DMS79 treated with DMSO at 0.1 percent for 48 hours (cell line): ENCODE measurements at regions not wholly inside any gene's neighbourhood (a gene's known extent, or its start where the extent isn't known, plus 50 kb on each side); places are given as distances from the start of the nearest gene placed in this dataset.

Source experiments
- DNase-seq: peaks from one replicate; lab custom pipeline; 2025; lab: John Stamatoyannopoulos, UW

DNA sequence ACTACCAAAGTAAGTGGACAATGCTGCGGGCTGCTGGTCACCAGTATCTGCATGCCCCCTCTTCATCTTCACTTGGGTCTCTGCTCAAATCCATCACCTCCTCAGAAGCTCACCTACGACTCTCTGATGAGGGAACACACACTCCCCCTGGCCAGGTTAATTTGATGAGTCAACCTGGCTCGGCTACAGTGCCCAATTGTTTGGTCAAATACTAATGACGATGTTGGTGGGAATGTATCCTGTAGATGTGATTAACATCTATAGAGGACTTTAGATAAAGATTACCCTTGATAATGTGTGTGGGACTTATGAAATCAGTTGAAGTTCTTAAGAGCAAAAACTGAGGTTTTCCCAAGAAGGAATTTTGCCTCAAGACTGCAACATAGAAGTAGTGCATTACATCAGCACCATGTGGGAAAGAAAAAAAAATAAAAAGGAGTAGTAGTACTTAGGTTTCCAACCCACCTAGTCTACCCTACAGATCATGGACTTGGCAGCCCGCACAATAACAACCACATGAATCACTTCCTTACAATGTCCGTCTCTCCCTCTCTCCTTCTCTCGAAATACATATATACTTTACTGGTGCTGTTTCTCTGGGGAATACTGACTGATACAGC is 467.3 kb downstream of the DNAH5 start:
- DNase-seq = no peak

DNA sequence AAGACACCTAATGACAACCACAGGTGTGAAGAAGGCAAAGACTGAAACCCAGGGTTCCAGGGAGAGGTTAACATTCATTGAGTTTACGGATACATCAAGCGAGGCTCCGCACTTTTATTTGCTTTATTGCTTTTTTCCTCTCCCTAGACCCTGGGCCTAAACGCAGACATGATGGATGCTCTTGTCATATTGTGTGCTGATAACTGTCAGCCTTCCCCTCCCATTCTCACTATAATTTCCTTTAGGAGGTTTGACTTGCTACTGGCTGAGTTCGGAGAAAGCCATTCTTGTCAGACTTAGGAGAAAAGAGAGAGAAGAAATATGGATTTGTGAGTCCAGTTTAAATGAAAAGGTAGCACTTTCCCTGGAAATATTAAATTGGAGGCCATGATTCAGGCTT is 471.6 kb downstream of the DNAH5 start:
- DNase-seq = no peak

DNA sequence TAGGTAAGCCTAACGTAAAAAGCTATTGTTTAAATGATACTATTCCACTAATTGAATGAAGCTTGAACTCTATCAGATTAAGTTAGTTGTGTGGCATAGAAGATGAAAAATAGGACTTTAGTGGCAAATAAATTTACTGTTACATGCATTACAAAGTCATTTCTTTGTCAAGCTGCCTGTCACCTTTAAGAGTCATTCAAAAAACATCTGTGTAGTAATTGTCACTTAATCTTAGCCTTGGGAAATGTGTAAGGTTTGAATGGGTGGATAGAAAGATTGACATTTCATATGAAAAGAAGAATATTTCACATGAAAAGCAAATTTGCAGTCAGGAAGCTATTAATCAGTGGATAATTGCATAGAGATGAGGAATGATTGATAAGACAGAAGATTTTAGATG is 473.5 kb downstream of the DNAH5 start:
- DNase-seq = no peak

DNA sequence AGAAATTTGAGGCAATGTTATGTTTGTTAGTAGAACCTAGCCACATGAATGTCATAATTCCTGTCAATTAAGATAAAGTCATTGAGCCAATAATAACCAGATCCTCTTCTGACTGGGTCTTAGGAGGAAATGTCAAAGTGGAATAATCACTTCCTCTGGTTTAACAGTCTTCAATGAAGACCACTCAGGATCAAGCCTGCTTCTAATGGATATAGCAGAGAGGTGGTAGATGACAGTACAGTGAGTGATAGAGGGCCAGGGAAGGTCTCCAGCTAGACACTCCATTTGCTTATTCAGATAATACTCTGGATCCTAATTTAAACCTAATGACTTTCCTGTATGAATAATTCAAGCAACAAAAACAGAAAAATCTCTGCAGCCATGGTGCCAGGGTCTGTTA is 474.2 kb downstream of the DNAH5 start:
- no peak for DNase-seq

DNA sequence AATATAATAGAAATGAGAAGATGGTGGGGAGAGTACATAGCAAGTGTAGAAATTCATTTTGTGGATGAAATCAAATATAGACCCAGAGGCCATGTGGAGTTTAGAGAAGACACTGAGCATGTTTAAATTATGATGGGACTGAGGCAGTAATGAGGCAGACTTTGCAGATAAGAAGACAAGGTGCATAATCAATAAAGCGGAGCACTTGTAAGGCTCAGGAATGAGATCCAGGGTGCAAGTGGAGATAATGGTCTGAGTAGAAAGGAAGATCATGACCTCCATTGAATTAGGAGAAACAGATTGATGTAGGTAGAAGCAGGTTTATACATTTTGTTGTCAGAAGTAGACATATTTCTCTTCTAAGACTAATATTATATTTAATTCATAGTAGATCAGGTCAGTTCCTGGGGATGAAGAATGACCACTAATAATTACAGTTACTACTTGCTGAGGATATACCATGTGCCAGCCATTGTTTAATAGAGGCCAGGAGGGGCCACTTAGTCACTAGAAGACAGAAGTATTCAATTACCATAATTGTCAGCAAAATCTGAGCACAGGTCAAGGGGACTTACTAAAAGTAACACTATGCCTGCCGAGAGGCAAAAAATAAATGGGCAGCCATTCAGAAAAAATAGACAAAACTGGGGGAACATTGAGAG is 479.8 kb downstream of the DNAH5 start:
- DNase-seq = no peak

DNA sequence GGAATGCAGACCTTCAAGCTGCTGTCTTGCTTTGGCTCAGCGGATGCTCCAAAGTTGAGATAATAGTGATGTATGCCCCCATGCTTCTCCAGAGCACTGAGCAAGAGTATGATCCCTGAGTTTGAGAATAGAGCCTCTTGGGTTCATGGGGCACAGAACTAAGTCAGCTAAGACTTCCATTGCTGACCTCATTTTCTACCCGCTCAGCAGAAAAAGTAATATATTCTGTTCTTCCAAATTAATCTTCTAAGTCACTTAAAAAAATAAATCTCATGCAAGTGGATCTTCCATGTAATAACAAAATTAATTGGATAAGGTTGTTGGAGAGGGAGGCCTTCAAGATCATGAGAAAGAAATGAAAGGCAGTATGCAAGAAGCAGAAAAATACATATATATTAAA is 483.9 kb downstream of the DNAH5 start:
- no peak for DNase-seq

DNA sequence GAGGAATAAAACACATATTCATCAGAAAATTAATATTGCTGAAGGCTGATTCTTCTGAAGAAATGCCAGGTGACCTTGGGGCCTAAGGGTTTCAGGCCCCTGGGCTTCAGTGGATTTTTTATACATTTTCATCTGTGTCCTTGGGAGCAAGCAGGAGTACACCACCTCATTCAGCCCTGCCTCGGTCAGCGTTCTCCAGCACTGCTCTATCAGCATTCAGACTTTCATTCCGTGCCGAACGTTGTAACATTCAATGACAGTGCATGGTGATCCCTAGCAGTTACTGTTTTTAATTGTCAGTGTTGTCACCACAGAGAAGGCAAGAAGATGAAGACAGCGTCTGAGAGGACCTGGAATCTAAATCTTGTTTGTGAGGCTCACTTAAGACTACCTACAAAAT is 490.4 kb downstream of the DNAH5 start:
- DNase-seq = no peak

DNA sequence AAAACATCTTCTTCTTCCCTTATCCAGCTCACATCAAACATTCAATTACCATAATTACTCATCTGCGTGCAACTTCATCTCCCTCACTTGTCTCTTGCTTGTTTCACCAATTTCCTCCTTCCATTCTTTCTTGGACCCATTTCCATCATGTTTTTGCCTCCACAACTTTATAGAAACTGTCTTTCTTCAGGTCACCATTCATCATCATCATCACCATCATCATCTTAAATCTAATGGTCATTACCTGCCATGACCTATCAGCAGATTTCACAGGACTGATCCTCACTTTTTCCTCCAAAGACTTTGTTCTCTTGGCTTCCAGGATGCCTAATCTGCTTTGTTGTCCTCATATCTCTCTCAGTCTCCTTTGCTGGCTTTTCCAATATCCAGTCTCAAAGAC is 495.6 kb downstream of the DNAH5 start:
- no peak for DNase-seq

DNA sequence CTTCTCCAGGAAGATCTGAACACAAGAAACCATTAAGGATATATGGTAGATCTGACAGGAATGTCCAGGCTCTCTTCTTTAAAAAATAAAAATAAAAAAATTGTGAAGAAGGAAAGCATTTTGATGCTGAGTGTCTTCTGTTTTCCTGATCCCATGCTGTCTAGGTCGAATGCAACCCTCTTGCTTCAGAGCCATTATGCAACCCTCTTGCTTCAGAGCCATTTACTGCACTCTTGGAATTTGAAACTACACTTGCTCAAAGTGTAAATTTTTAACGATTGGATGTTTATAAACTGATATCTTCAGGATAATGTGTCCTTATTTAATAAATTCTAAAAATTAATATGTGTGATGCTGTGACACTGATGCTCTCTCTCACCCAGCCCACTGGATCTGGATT is 505.1 kb downstream of the DNAH5 start:
- DNase-seq = no peak

DNA sequence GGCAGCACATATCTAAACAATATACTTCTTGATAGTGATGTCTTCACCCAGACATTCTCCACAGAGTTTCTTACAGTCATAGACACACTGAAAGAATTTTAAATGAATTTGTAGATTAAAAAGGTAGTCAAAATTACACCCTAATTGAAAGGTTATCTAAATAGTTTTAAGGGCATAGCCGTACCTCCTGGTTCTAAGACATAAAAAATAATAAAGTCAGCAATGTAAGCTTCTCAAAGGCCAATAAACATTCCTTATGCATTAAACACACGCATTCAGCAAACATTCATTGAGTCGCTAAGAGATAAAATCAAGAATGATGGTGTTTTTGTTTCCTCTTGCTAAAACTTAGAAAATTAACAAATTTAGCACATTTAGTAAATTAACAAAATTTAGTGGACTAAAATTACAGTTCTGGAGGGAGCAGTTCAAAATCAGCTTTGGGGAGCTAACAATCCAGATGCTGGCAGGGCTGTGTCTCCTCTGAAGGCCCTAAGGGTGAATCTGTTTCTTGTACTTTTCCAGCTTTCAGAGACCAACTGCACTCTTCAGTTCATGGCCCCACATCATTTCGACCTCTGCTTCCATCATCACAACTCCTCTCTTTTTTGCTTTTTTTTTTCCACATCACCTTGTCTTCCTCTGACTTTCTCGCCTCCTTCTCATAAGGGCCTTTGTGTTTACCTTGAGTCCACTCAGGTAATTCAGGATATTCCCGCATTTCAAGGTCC is 516.5 kb downstream of the DNAH5 start:
- DNase-seq = no peak

DNA sequence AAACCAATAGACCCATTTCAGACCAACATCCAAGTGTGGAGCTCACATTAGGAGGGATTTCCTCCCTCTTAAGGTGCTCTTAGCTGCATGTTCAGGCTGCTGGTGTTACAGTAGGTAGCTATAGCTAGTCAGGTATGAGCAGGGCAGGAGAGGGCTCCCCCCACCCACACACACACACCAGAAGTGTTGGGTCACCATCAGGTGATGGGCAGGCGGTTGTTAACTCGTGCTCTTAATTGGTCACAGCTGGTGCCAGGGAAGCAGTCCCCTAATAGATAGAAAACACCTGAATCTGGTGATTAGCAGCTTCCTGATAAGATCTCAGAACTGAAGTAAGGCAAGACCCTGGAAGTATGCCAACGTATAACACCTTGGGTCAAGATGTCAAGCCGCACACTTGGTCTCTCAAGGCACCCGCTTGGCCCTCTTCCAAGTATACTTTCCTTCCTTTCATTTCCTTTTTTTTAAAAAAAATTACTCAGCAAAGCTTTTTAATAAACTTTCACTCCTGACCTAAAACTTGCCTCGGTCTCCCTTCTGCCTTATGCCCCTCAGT is 532.4 kb downstream of the DNAH5 start:
- DNase-seq = no peak

DNA sequence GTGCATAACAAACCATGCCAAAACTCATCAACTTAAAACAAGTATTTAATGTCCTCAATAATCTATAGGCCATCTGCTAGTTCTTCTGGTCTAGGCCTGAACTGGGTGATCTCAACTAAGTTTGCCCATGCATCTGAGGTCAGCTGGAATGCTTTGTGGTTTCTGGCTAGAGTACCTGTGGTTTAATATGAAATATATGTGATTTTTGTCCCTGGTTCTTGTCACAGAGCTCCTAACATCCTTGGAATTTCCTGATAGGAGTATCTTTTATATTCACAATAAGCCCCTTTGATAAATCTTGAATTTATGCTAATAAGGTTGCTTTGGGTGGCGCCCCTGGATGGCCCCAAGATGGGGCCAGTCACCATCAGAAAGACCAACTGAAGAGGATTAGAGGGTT is 535.9 kb downstream of the DNAH5 start:
- DNase-seq = no peak

DNA sequence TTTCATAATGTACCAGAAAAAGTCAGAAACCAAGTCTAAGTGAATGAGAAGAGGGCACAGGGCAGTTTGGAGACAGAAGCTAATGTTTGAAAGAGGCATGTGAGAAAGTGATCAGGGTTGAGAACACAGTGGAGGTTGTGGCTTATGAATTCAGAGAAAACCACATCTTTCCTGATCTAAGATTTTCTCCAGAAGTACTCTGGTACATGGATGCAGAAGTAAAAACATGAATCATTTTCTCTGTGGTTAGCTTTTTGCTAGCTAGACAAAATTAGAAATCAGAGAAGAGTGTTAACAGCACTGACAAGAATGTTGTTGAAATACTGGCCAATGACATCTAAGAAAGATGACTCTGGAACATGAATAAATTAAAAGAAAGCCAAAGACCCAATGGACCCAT is 541.1 kb downstream of the DNAH5 start:
- no peak for DNase-seq

DNA sequence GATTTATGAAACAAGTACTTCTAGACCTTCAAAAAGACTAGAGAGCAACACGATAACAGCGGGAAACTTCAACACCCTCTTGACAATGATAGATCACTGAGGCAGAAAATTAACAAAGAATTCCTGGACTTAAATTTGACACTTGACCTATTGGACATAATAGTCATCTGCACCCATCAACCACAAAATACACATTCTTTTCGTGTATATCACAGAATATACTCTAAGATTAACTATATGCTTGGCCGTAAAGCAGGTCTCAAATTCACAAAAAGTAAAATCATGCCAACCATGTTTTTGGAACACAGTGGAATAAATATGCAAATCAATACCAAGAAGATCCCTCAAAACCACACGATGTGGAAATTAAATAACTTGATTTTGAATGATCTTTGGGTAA is 559.4 kb downstream of the DNAH5 start:
- DNase-seq = no peak

DNA sequence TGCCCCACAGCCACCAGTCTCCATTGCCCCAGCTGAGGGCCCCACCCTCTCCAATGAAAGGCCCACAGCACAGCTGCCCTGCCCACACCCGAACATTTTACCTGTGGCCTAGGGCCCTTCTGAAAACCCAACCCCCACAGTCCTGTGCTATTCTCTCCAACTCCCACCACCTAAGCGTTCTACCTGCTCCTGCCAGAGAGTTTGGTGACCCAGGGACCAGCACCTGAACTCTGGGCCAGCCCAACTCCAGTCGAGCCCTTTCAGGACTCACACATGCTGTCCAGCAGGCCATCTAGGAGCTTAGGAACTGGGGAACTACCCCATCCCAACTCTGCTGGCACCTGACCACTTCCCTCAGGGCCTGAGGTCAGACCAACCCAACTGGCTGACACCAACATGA is 562.3 kb downstream of the DNAH5 start:
- no peak for DNase-seq

DNA sequence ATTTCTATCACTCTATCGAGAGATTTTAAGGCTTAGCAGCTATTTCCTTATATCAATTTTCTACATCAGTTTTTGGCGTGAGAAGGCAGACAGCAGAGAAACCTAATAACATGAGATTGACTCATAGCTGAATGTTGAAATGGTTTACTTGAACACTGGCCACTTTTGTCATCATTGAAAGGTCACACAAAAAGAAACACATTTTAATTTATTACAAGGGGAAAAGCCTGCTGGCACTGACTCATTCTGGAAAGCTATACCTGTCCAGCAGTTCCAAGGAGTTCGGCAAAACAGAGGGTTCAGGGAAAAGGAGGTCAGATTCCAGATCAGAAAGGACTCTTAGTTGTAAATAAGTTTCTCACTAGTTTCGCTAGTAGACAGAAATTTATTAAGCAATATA is 566.4 kb downstream of the DNAH5 start:
- DNase-seq = no peak

DNA sequence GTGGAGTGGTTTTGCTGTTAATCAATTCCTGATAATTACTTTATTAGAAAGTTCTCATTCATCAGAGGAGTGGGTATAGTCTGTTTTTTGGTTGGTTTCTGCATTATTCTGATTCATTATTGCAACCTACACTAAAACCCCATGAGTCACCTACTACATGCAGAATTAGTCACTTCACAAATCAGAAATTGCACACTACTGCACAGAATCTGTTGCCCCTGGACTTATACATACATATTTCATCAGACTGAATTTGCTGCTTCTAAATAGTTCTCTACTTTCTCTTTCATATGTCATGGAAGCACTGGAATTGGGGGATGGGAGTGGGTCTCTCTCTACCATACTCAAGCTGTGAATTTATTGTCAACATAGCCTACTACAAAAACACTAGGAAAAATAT is 585.1 kb downstream of the DNAH5 start:
- no peak for DNase-seq

DNA sequence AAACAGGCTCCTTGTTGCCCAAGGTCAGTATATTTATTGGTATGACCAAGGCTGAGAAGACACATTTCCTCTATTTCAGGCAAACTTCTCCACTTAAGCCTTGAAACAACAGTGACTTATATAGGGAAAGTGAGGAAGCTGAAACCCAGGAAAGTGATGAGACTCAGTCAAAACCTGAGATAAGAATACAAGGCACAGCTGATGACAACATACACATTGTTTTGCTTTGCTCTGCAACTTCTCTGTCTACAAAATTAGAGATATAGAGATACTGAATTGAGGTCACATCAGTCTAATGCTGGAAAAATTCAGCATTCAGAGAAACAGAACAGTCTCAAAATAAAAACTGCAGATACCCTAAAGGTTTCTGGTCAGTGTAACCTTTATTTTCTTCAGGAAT is 586.1 kb downstream of the DNAH5 start:
- no peak for DNase-seq

DNA sequence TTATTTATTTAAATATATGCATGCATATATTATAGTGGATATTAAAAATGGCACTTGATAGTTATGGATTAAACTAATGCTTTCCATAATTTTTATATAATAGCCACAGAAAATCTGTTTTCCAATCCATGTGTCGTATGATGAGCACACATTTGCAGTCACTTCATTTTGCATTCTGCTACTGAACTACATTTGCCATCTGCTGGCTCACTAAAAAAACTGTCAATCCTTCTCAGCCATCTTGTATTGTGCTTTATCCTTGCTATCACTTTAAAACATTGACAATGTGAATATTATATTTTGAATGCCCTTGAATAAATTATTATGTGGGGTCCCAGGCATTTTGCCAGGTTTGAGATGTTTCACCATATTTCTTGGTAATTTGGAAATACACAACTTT is 586.6 kb downstream of the DNAH5 start:
- DNase-seq = no peak

DNA sequence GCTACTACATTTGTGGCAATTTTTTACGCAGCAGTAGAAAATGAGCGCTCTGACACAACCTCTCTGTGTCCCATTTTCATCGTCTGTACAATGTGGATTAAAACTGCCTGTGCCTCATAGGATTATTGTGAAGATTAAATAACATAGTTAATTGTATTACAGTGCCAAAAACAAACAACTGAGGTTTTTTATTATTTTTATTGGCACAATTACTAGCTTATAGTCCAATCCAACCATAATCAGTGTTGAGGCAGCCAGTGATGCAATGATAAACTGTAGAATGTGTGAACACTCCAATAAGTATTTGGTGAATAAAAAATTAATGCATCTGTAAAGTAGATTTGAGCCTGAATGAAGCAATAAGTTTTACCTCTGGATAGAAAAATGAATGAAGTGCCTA is 588.3 kb downstream of the DNAH5 start:
- DNase-seq = no peak

DNA sequence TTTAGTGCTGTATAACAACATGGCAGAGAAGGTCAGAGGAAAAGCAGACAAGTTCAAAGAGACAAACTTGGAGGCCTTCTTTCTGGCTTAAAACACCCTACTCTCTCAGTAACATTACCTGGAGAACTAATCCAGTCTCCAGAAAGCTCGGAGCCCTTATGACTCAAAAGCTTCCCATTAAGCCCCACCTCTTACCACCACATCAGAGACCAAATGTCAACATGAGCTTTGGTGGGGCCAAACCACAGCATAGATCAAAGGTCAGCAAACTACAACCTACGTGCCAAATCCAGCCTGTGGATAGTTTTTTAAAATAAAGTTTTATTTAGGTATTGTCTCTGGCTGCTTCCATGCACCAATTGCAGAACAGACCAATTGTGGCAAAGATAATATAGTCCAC is 589.9 kb downstream of the DNAH5 start:
- DNase-seq = no peak

DNA sequence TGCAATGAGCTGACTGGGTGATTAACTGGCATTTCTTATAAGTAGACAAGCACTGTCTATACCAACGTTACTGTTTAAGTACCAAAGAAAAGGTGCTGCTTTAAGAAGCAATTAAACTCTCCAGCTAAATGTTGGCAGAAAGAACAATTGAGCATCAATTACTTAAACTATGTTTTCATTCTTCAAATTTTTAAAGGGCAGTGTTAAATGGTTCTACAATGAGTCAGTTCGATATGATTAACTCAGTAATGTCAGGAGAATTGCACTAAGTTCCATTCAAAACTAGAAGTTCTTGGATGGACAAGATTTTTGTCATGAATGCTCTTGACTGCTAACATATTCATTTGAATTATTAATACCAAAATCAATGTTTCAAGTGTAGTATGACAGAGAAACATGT is 593.7 kb downstream of the DNAH5 start:
- no peak for DNase-seq

DNA sequence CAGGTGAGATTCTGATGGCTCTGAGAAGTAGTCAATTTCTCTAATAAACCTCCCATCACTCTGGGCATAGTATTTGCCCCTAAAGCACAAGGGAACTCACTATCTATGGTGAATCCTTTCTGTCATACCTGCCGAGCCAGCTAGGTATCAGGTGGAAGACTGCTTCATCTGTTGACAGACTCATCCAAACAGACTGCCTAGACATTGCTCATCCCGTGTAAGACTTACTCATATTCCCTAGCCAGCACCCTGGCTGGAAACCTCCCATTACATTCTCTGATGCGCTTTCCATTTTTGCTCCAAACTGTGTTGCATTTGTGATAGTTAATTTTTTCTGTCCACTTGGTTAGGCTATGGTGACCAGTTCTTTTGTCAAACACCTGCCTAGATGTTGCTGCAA is 595.9 kb downstream of the DNAH5 start:
- DNase-seq = no peak
